PC-3 (cell line): ENCODE measurements at regions not wholly inside any gene's neighbourhood (a gene's known extent, or its start where the extent isn't known, plus 50 kb on each side); places are given as distances from the start of the nearest gene placed in this dataset.

ENCODE experiments used
- EZH2 ChIP-seq: fragments of 300-600 bp; sonication (generic); IDR thresholded peaks from one replicate; pipeline ENCODE4 v1.6.1; 2017; ENCODE audit warnings: antibody characterized with exemption, mild to moderate bottlenecking, low read length; ENCODE audit not compliant: unreplicated experiment
- EZH2phosphoT487 ChIP-seq: fragments of 300-600 bp; sonication (generic); IDR thresholded peaks from 2 replicates; pipeline ENCODE4 v1.6.1; 2018; ENCODE audit warnings: mild to moderate bottlenecking, antibody characterized with exemption, low read length, borderline replicate concordance
- TF ChIP-seq, protein P1 (sequence below): fragments of 300-600 bp; sonication (generic); conservative IDR thresholded peaks from 2 replicates; pipeline ENCODE4 v1.5.1; 2017; ENCODE audit warnings: antibody characterized with exemption, low read depth, mild to moderate bottlenecking, low read length

DNA sequence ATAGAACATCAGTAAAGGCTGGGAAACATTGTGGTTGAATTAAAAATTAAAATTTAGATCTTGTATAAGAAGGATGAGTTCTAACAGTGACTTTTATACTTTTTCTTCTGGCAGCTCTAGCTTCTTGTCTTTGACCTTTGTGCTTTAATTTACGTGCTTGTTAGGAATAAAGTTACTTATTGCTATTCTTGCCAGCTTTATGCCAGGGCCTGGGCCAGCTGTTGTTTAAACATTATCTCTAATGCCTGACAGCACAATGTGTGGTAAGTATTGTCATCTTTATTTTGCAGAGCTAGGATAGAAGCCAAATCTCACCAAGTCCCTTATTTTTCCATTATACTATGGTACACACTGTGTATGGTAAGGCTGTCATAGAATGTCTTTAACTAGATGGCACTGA, 766.7 kb upstream of the GOLIM4 start:
- TF ChIP-seq EZH2phosphoT487: no peak
- TF ChIP-seq, protein P1, sequence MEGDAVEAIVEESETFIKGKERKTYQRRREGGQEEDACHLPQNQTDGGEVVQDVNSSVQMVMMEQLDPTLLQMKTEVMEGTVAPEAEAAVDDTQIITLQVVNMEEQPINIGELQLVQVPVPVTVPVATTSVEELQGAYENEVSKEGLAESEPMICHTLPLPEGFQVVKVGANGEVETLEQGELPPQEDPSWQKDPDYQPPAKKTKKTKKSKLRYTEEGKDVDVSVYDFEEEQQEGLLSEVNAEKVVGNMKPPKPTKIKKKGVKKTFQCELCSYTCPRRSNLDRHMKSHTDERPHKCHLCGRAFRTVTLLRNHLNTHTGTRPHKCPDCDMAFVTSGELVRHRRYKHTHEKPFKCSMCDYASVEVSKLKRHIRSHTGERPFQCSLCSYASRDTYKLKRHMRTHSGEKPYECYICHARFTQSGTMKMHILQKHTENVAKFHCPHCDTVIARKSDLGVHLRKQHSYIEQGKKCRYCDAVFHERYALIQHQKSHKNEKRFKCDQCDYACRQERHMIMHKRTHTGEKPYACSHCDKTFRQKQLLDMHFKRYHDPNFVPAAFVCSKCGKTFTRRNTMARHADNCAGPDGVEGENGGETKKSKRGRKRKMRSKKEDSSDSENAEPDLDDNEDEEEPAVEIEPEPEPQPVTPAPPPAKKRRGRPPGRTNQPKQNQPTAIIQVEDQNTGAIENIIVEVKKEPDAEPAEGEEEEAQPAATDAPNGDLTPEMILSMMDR: no peak
- TF ChIP-seq EZH2: no peak
